ENCODE measurements at regions not wholly inside any gene's neighbourhood (a gene's known extent, or its start where the extent isn't known, plus 50 kb on each side); places are given as distances from the start of the nearest gene placed in this dataset.

DNA sequence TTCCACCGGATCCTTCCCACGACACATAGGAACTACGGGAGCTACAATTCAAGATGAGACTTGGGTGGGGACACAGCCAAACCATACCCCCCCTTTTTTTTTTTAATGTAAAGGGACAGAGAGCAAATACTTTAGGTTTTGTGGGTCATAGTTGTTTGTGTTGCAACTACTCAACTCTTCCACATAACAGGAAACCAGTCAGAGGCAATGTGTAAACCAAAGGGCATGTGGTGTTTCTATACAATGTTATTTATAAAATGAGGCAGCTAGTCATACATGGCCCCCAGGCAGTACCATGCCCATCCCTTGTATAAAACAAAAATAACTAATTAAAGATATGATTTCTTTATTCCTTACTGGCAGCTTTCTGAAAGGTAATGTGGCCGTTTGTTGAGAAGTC lies 845.4 kb upstream of the ADAMTS5 start:
- TF ChIP-seq, protein P1, sequence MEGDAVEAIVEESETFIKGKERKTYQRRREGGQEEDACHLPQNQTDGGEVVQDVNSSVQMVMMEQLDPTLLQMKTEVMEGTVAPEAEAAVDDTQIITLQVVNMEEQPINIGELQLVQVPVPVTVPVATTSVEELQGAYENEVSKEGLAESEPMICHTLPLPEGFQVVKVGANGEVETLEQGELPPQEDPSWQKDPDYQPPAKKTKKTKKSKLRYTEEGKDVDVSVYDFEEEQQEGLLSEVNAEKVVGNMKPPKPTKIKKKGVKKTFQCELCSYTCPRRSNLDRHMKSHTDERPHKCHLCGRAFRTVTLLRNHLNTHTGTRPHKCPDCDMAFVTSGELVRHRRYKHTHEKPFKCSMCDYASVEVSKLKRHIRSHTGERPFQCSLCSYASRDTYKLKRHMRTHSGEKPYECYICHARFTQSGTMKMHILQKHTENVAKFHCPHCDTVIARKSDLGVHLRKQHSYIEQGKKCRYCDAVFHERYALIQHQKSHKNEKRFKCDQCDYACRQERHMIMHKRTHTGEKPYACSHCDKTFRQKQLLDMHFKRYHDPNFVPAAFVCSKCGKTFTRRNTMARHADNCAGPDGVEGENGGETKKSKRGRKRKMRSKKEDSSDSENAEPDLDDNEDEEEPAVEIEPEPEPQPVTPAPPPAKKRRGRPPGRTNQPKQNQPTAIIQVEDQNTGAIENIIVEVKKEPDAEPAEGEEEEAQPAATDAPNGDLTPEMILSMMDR (conservative IDR thresholded peaks at IDR 0.05; ENCODE audit: low read depth, low read length) = no peak
- TF ChIP-seq EZH2 (IDR thresholded peaks at IDR 0.05; ENCODE audit: borderline replicate concordance, low read depth, low read length, poor library complexity, severe bottlenecking) = no peak

Measured in A673 (cell line).